ENCODE measurements at regions not wholly inside any gene's neighbourhood (a gene's known extent, or its start where the extent isn't known, plus 50 kb on each side); places are given as distances from the start of the nearest gene placed in this dataset.

GRCh38 chr11:112656772-112657428 lies 304.3 kb upstream of the NCAM1 start:
- no peak for ATAC-seq (ENCODE audit: insufficient number of reproducible peaks, low FRiP score, low read depth)
- H3K36me3 ChIP-seq = no peaks in the 10 kb centered on the region
- H3K9me3 ChIP-seq = no peaks in the 10 kb centered on the region
- DNase-seq (ENCODE audit: low spot score) = no peak
- no peak overlapping the region for H3K4me3 ChIP-seq
- peaks cover 5 to 42% of the 10 kb centered on the region in 2 donors for H3K4me1 ChIP-seq (ENCODE audit: control insufficient read depth in 1 of 2, low read depth in 2 of 2)
- no peak for TF ChIP-seq CTCF (IDR thresholded peaks at IDR 0.05)
- no peaks in the 10 kb centered on the region for H3K27me3 ChIP-seq (replicated peaks; ENCODE audit: insufficient read depth)
- no peak overlapping the region for H3K27ac ChIP-seq

- Histone ChIP-seq H3K9me3 (no peaks in the 10 kb centered on the region), H3K27ac (no peak overlapping the region), H3K27me3 (replicated peaks; ENCODE audit: insufficient read depth) (no peaks in the 10 kb centered on the region), H3K4me1 (ENCODE audit: control insufficient read depth in 1 of 2, low read depth in 2 of 2) (peaks cover 5 to 42% of the 10 kb centered on the region in 2 donors), H3K36me3 (no peaks in the 10 kb centered on the region), H3K4me3 (no peak overlapping the region)
- no peak for TF ChIP-seq CTCF (IDR thresholded peaks at IDR 0.05)
- DNase-seq (ENCODE audit: low spot score) = no peak
- no peak for ATAC-seq (ENCODE audit: insufficient number of reproducible peaks, low FRiP score, low read depth)
Observed at GRCh38 chr11:112658431-112658878, 302.8 kb upstream of the NCAM1 start.

GRCh38 chr11:112661146-112661545 lies 300.1 kb upstream of the NCAM1 start:
- ATAC-seq (ENCODE audit: insufficient number of reproducible peaks, low FRiP score, low read depth) (no peak), DNase-seq (ENCODE audit: low spot score) (no peak)
- Histone ChIP-seq H3K27me3 (replicated peaks; ENCODE audit: insufficient read depth) (no peaks in the 10 kb centered on the region), H3K27ac (no peak overlapping the region), H3K9me3 (no peaks in the 10 kb centered on the region), H3K36me3 (no peaks in the 10 kb centered on the region), H3K4me1 (ENCODE audit: control insufficient read depth in 1 of 2, low read depth in 2 of 2) (peaks cover 2 to 28% of the 10 kb centered on the region in 2 donors), H3K4me3 (no peak overlapping the region)
- TF ChIP-seq CTCF (IDR thresholded peaks at IDR 0.05) = no peak

- Histone ChIP-seq H3K4me1 (ENCODE audit: control insufficient read depth in 1 of 2, low read depth in 2 of 2) (peaks cover 2 to 23% of the 10 kb centered on the region in 2 donors), H3K4me3 (no peak overlapping the region), H3K27me3 (replicated peaks; ENCODE audit: insufficient read depth) (no peaks in the 10 kb centered on the region), H3K9me3 (no peaks in the 10 kb centered on the region), H3K27ac (no peak overlapping the region), H3K36me3 (no peaks in the 10 kb centered on the region)
- ATAC-seq (ENCODE audit: insufficient number of reproducible peaks, low FRiP score, low read depth) = no peak
- no peak for DNase-seq (ENCODE audit: low spot score)
- no peak for TF ChIP-seq CTCF (IDR thresholded peaks at IDR 0.05)
Observed at GRCh38 chr11:112661571-112661970, 299.6 kb upstream of the NCAM1 start.

GRCh38 chr11:112662554-112662953 lies 298.7 kb upstream of the NCAM1 start:
- Histone ChIP-seq H3K36me3 (no peaks in the 10 kb centered on the region), H3K27me3 (replicated peaks; ENCODE audit: insufficient read depth) (no peaks in the 10 kb centered on the region), H3K27ac (no peak overlapping the region), H3K4me3 (no peak overlapping the region), H3K9me3 (no peaks in the 10 kb centered on the region), H3K4me1 (ENCODE audit: control insufficient read depth in 1 of 2, low read depth in 2 of 2) (peaks cover 0 to 15% of the 10 kb centered on the region in 2 donors)
- no peak for ATAC-seq (ENCODE audit: insufficient number of reproducible peaks, low FRiP score, low read depth)
- no peak for DNase-seq (ENCODE audit: low spot score)
- no peak for TF ChIP-seq CTCF (IDR thresholded peaks at IDR 0.05)
